GM21423 (cell line): ENCODE measurements at regions not wholly inside any gene's neighbourhood (a gene's known extent, or its start where the extent isn't known, plus 50 kb on each side); places are given as distances from the start of the nearest gene placed in this dataset.
"Not testable (repeated sequence)": the region's sequence is repeated elsewhere in the genome, so short reads cannot be mapped to it uniquely, and the experiment has no call there.

Experiments
- ATAC-seq: cut with Tn5 transposase; IDR thresholded peaks from one replicate; pipeline ENCODE4 v1.9.1; 2021; ENCODE audit warnings: mild to moderate bottlenecking, moderate library complexity; ENCODE audit not compliant: unreplicated experiment

GRCh38 chr15:44817797-44818196 lies 81.5 kb downstream of the TRIM69 start:
- ATAC-seq = not testable (repeated sequence)

GRCh38 chr15:44819331-44819987 lies 83.1 kb downstream of the TRIM69 start:
- ATAC-seq = not testable (repeated sequence)

- not testable (repeated sequence) for ATAC-seq
Measured at GRCh38 chr15:44820535-44820934, 84.2 kb downstream of the TRIM69 start.

DNA sequence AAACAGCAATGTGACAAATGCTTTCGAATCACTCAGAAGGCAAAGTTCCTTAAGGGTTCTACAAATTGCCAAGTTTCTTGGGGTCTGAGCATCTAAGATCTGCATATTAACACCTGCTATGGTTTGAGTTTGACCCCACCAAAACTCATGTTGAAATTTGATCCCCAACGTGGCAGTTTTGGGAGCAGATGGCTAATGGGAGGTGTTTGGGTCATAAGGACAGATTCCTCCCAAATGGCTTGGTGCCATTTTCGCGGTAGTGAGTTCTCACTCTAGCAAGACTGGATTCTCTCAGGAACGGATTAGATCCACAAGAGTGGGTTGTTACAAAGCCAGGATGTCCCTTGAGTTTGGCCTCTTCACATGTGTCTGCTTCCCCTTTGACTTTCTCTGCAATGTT lies 84.6 kb downstream of the TRIM69 start:
- not testable (repeated sequence) for ATAC-seq

- not testable (repeated sequence) for ATAC-seq
Measured at GRCh38 chr15:44824277-44825145, 88.2 kb downstream of the TRIM69 start.

- ATAC-seq = not testable (repeated sequence)
Measured at GRCh38 chr15:44826583-44826982, 90.3 kb downstream of the TRIM69 start.

DNA sequence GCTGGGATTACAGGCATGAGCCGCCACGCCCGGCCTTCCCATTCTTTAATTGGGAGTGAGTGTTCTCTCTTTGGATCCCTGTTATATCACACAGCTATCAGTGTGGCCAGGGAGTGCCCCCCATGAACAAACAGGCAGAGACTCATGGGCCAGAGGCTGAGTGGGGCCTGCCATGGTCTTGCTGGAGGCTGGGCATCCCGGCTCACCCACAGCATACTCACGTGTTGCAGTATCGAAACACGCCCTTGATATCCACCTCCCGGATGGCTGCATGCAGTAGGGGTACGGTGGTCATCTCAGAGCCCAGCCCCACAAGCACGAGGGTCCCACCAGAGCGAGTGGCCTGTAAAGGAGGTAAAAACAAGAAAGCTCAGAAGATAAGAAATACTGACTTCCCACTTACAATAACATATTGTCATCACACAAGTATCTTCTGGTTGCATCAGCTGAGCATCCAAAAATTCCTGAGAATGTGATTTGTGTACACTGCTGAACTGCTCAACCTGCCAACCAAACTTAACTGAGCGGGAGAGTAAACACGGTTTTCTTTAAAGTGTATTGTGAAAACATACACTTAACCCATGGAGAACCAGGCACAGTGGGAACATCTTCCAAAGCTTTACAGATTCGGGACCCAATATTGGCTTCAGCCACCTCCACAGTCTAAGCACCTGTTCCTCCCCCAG lies 92.0 kb downstream of the TRIM69 start:
- ATAC-seq = not testable (repeated sequence)

DNA sequence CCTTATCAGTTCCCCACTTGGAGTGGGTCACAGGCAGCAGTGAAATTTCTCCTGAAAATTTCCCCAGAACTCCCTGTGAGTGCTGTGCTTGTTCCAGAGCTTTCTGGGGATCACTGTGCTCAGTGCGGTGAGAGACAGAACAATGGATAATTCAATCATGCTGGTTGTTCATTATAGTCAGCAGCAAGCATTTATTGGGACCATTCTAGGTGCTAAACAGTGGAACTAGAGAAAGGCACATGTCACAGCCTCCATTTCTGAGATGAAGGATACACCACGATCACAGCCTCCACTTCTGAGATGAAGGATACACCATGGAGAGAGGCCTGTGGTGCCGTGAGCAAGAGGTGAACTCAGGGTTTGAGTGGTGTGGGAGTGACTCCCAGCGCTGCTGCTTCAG lies 92.8 kb downstream of the TRIM69 start:
- not testable (repeated sequence) for ATAC-seq

DNA sequence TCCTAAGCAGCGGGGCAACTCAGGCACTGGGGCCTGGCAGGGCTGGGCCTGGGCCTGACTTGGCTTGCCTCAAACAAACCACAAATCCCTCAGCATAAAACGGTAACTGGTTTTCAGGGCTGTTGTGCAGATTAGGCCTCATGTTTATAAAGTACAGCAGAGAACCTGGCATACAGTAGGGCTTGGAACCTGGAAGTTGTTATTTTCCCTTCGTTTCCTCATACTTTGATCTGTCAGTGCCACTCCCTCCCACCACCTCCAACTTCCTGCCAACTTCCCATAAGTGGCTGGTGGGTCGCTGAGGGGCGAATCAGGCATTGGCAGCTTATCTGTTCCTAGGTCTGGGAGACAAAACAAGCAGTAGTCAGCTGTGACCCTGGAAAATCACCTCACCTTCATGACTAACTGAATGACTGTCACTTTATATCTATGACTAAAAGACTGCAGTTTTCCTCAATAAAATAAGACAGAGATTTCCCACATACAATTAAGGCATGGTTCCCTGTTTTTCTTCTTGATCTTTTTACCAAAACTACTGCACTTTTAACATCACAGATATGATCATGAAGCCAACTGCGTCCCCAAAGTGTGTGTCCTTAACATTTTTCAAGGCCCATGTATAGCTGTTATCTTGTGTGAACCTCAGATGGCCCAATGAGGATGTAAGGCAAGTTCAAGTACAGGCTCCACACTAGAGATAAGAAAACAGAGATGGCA lies 94.5 kb downstream of the TRIM69 start:
- ATAC-seq = not testable (repeated sequence)

GRCh38 chr15:44831409-44831741 lies 95.0 kb downstream of the TRIM69 start:
- not testable (repeated sequence) for ATAC-seq

GRCh38 chr15:44832133-44832532 lies 95.8 kb downstream of the TRIM69 start:
- not testable (repeated sequence) for ATAC-seq

DNA sequence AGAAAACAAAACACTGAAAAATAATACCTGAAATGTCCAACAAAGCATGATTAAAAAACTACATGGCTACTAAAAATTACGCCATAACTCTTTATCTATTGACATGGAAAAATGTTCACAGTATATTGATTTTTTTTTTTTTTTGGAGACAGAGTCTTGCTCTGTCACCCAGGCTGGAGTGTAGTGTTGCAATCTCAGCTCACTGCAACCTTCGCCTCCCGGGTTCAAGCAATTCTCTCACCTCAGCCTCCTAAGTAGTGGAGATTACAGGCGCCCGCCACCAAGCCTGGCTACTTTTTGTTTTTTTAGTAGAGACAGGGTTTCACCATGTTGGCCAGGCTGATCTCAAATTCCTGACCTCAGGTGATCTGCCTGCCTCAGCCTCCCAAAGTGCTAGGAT lies 96.8 kb downstream of the TRIM69 start:
- not testable (repeated sequence) for ATAC-seq

GRCh38 chr15:44833761-44834160 lies 97.4 kb downstream of the TRIM69 start:
- not testable (repeated sequence) for ATAC-seq

DNA sequence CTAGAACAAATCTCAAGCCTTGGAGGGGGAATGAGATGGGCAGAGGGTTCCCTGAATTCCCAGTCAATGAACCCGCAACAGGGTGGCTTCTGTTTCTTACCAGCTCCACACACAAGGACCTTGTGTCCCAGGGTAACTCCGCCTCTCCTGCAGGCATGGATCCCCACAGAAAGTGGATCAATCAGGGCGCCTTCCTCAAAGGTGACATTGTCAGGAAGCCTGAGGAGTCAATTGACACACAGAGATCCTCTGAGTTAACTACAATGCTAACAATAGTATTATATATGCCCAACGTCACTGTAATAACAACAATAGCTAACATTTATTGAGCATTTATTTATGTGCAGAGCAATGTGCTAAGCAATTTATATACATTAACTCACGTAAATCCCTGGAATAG lies 98.8 kb downstream of the TRIM69 start:
- ATAC-seq = not testable (repeated sequence)

- no peak for ATAC-seq
Measured at GRCh38 chr15:44836094-44836493, 99.8 kb downstream of the TRIM69 start.

DNA sequence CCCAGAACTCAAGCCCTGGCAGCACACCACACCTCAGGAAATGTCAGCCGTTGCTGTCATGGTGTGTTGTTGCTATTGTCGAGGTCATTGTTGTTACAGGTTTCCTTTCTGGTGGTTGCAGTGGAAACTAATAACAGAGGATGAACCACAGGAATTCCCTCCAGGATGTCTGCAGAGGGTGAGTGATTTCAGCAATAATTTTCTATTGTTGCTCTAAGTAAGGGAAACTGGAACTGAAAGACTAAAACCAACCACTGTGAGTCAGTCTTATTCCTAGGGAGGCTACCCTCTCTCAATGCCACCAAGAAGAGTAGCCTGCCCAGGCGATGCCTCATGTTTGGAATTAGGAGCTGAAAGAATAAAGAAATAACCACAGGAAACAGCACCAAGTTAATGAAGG lies 102.6 kb downstream of the TRIM69 start:
- ATAC-seq = not testable (repeated sequence)

DNA sequence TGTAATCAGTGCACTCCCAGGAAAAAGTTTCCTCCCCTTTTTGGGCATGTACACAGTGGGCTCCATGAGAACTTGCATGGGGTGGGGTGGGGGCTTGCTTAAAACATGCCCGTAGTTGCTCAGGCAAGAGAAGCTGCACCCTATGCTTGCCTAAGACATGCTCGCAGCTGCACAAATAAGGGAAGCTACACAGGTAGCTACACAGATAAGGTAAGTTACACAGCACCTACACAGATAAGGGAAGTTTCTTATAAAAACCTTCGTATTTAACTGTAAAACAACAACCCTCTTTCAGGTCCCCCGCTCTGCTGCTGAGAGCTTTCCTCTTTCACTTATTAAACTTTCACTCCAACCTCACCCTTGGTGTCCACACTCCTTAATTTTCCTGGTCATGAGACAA lies 105.4 kb downstream of the TRIM69 start:
- not testable (repeated sequence) for ATAC-seq

DNA sequence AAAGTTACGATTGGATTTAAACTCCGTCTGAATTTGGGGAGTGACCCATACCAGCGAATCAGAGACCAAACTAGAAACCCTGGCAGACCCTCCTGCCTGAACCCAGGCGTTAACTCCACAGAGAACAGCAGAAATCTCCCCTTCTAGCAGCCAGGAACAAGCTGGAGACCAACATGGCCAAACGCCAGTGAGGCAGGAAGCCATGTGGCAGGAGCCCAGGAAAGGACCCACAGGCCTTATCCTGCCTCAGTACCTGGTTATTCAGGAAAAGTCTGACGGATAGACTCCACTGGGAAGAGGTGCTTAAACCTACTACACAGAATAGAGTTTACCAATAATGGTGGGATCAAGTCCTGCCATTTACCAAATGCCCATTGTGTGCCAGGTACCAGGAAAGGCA lies 106.6 kb downstream of the TRIM69 start:
- not testable (repeated sequence) for ATAC-seq

- not testable (repeated sequence) for ATAC-seq
Measured at GRCh38 chr15:44844936-44845335, 108.6 kb downstream of the TRIM69 start.

DNA sequence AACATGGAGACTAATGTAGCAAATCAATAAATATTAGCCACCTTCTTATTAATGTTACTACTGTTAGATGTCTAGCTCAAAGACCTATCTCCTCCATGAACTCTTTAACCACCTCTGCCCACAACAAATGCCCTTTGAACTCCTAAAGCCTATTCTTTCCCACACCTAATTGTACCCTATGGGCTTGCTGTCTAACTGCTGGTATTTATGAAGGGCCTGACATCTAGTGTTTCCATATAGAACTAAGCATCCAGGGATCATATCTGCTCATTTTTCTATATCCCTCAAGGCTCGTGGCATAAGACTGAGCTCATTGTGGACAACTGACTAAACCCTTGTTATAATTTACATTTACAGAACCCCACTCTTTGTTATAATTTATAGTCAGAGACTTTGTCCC lies 109.8 kb downstream of the TRIM69 start:
- ATAC-seq = not testable (repeated sequence)

DNA sequence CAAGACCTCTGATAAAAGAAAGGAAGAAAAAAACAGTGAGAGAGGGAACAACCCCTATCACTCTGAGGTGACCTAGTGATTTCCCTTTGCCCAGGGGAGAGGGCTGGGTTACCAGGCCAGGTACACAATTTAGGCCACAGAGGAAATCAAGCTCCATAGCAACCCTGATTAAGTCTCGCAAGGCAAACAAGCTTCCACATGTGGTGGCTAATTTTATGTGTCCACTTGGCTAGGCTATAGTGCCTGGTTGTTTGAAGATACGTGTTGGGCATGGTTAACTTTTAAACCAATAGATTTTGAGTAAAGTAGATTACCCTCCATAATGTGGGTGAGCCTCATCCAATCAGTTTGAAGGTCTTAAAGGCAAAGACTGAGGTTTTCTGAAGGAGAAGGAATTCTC lies 108.9 kb upstream of the TERB2 start:
- not testable (repeated sequence) for ATAC-seq
